Prostate gland (tissue), 2 donors: ENCODE measurements at regions not wholly inside any gene's neighbourhood (a gene's known extent, or its start where the extent isn't known, plus 50 kb on each side); places are given as distances from the start of the nearest gene placed in this dataset.
"Not testable (repeated sequence)": the region's sequence is repeated elsewhere in the genome, so short reads cannot be mapped to it uniquely, and the experiment has no call there.

Source experiments
- DNase-seq: peaks from one replicate; pipeline ENCODE4 v3.0.0-alpha.2; 2019; ENCODE audit warnings: low spot score
- H3K27ac ChIP-seq, 2 donors: fragments of 200-600 bp; sonication (generic); 2 replicates each; pipeline ENCODE4 v1.5.1; 2017 to 2019
- H3K27me3 ChIP-seq: fragments of 200-600 bp; sonication (generic); replicated peaks from 2 replicates; pipeline ENCODE4 v1.5.1; 2019; ENCODE audit not compliant: insufficient read depth
- H3K36me3 ChIP-seq, 2 donors: fragments of 200-600 bp; sonication (generic); 1 replicate in 1 of 2; 2 replicates in 1 of 2; pipeline versions ENCODE4 v1.5.1 to v1.8.1; 2017 to 2019
- H3K4me1 ChIP-seq: fragments of 200-600 bp; sonication (generic); replicated peaks from 2 replicates; pipeline ENCODE4 v1.5.1; 2019
- H3K4me3 ChIP-seq, 2 donors: fragments of 200-600 bp; sonication (generic); 2 replicates each; pipeline ENCODE4 v1.5.1; 2017 to 2019
- H3K9me3 ChIP-seq: fragments of 200-600 bp; sonication (generic); 2 replicates; pipeline ENCODE4 v1.5.1; 2017
- POLR2A ChIP-seq: fragments of 450-650 bp; IDR thresholded peaks from one replicate; pipeline ENCODE4 v1.6.1; 2016; ENCODE audit warnings: antibody characterized with exemption, mild to moderate bottlenecking
- POLR2AphosphoS5 ChIP-seq: sonication (generic); formaldehyde crosslinking; IDR thresholded peaks from one replicate; pipeline ENCODE4 v1.6.1; 2017; ENCODE audit warnings: antibody characterized with exemption
- WGBS: methylation state at CpG from one replicate; pipeline ENCODE4 v1.1.5; 2018; 5-methylcytosine and 5-hydroxymethylcytosine counted together
- intact Hi-C: fragments of 100-400 bp; cut with DNase I; formaldehyde crosslinking; loops from one replicate; pipeline ENCODE4 v1.14.2; 2022
- TF ChIP-seq, protein P1 (sequence below), 4 experiments: fragments of 200-600 bp in 2 of 4; fragments of 450-650 bp in 2 of 4; sonication (generic) in 2 of 4; IDR thresholded peaks; 1 replicate in 3 of 4; 2 replicates in 1 of 4; pipeline ENCODE4 v1.5.1; 2016 to 2019; ENCODE audit warnings: antibody characterized with exemption in 4 of 4, mild to moderate bottlenecking in 2 of 4, moderate library complexity in 2 of 4

DNA sequence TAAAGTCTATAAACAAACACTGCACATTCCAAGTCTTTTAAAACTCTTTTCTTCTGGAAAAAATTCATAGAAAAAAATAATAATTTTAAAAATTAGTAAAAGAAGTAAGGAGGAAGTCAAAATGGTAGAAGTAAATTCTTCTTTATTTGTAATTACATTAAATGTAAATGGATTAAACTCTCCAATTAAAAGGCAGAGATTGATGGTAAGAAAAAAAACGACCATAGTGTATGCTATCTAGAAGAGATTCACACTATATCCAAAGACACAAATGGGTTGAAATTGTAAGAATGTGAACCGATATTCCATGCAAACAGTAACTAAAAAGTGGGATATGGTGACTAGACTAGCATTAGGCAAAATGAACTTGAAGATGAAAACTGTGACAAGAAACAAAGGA, 1196.1 kb upstream of the CDH2 start:
- no peaks in the 10 kb centered on the region for H3K9me3 ChIP-seq
- no peaks in the 10 kb centered on the region for H3K4me1 ChIP-seq
- WGBS, result 87% methylated on average over 2 of the region's 2 CpGs
- no peak for DNase-seq
- no peak overlapping the region for H3K4me3 ChIP-seq
- no peaks in the 10 kb centered on the region for H3K36me3 ChIP-seq
- no peak for TF ChIP-seq POLR2AphosphoS5
- no peak for TF ChIP-seq POLR2A
- TF ChIP-seq, protein P1, sequence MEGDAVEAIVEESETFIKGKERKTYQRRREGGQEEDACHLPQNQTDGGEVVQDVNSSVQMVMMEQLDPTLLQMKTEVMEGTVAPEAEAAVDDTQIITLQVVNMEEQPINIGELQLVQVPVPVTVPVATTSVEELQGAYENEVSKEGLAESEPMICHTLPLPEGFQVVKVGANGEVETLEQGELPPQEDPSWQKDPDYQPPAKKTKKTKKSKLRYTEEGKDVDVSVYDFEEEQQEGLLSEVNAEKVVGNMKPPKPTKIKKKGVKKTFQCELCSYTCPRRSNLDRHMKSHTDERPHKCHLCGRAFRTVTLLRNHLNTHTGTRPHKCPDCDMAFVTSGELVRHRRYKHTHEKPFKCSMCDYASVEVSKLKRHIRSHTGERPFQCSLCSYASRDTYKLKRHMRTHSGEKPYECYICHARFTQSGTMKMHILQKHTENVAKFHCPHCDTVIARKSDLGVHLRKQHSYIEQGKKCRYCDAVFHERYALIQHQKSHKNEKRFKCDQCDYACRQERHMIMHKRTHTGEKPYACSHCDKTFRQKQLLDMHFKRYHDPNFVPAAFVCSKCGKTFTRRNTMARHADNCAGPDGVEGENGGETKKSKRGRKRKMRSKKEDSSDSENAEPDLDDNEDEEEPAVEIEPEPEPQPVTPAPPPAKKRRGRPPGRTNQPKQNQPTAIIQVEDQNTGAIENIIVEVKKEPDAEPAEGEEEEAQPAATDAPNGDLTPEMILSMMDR (IDR thresholded peaks at IDR 0.05), result no peak
- no peaks in the 10 kb centered on the region for H3K27me3 ChIP-seq
- H3K27ac ChIP-seq, result no peak overlapping the region
- intact Hi-C loops, result no loop called here

GRCh38 chr18:29361843-29362242, 1184.9 kb upstream of the CDH2 start:
- Histone ChIP-seq H3K4me1 (no peaks in the 10 kb centered on the region), H3K36me3 (no peaks in the 10 kb centered on the region), H3K27me3 (no peaks in the 10 kb centered on the region), H3K27ac (no peak overlapping the region), H3K9me3 (no peaks in the 10 kb centered on the region), H3K4me3 (no peak overlapping the region)
- no peak for DNase-seq
- TF ChIP-seq, protein P1 (IDR thresholded peaks at IDR 0.05), result no peak
- TF ChIP-seq POLR2A (no peak), POLR2AphosphoS5 (no peak)
- intact Hi-C loops, result no loop called here
- 90% methylated on average over 15 of the region's 15 CpGs for WGBS

- 69% methylated on average over 4 of the region's 4 CpGs for WGBS
- intact Hi-C loops, result not testable (repeated sequence)
These were observed 1183.7 kb upstream of the CDH2 start for GRCh38 chr18:29360659-29361058.

DNA sequence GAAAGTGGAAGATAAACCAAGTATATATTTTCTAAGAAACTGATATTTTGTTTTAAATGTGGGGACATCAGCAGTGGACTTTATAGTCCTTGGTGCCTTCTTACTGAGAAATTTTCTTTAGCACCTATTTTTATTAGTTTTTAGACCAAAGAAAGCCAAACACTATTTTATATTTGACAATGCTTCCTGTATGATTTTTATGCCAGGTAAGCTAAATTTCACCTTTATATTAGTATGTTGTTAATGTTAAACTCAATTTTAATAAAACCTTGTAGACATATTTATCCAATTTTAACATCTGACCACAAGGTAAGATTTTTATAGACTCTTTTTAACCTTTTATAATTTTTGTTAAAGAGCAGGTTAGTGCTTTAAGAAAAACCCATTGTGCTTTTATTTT, 1182.3 kb upstream of the CDH2 start:
- DNase-seq, H3K36me3 ChIP-seq, H3K4me3 ChIP-seq, H3K27me3 ChIP-seq, H3K27ac ChIP-seq, H3K4me1 ChIP-seq, intact Hi-C loops, H3K9me3 ChIP-seq: not testable (repeated sequence)

More at GRCh38 chr18:29360659-29361058, 1183.7 kb upstream of the CDH2 start:
- H3K4me1 ChIP-seq, H3K27me3 ChIP-seq, H3K4me3 ChIP-seq, H3K27ac ChIP-seq, H3K9me3 ChIP-seq, H3K36me3 ChIP-seq, DNase-seq: not testable (repeated sequence)

- no peaks in the 10 kb centered on the region for H3K27me3 ChIP-seq
- no peaks in the 10 kb centered on the region for H3K9me3 ChIP-seq
- H3K27ac ChIP-seq, result no peak overlapping the region
- H3K4me3 ChIP-seq, result no peak overlapping the region
- H3K36me3 ChIP-seq, result no peaks in the 10 kb centered on the region
- DNase-seq, result no peak
- TF ChIP-seq, protein P1 (IDR thresholded peaks at IDR 0.05), result no peak
- no peak for TF ChIP-seq POLR2AphosphoS5
- TF ChIP-seq POLR2A, result no peak
- intact Hi-C loops, result no loop called here
- H3K4me1 ChIP-seq, result no peaks in the 10 kb centered on the region
- 76% methylated on average over 1 of the region's 1 CpG for WGBS
These were observed 1174.2 kb upstream of the CDH2 start for GRCh38 chr18:29351171-29351570.

DNA sequence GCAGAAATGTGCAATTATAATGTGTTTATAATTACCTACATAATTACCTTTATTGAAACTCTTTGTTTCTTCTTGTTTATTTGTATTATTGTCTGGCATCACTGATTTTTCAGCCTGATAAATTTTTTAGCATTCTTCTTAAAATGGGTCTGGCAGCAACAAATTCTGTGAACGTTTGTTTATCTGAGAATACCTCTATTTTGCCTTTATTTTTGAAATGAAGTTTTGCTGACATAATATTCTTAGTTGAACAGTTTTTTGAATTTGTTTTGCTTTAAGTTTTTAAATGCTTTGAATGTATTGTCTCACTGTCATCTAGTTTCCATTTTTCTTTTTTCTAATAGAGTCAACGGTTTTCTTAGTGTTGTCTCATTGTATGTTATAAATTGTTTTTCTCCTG, 1152.0 kb upstream of the CDH2 start:
- Histone ChIP-seq H3K36me3 (no peaks in the 10 kb centered on the region), H3K27me3 (no peaks in the 10 kb centered on the region), H3K9me3 (no peaks in the 10 kb centered on the region), H3K4me1 (no peaks in the 10 kb centered on the region), H3K4me3 (no peak overlapping the region), H3K27ac (no peak overlapping the region)
- no peak for DNase-seq
- TF ChIP-seq POLR2AphosphoS5, result no peak
- no peak for TF ChIP-seq POLR2A
- TF ChIP-seq, protein P1 (IDR thresholded peaks at IDR 0.05), result no peak
- intact Hi-C loops, result no loop called here
- WGBS, result 83% methylated on average over 2 of the region's 2 CpGs
